Muscle of leg (tissue), 3 donors: ENCODE measurements at regions not wholly inside any gene's neighbourhood (a gene's known extent, or its start where the extent isn't known, plus 50 kb on each side); places are given as distances from the start of the nearest gene placed in this dataset.

Experiments used
- DNase-seq: peaks from one replicate; pipeline ENCODE4 v3.0.0; 2013
- H3K27ac ChIP-seq: one replicate; pipeline ENCODE4 v1.5.1; 2013; ENCODE audit warnings: mild to moderate bottlenecking, low read length, control low read depth
- H3K27me3 ChIP-seq: one replicate; pipeline ENCODE4 v1.6.1; 2013; ENCODE audit warnings: low read length; ENCODE audit not compliant: control insufficient read depth, insufficient read depth
- H3K36me3 ChIP-seq: one replicate; pipeline ENCODE4 v1.6.1; 2013; ENCODE audit warnings: low read length; ENCODE audit not compliant: control insufficient read depth, insufficient read depth
- H3K4me1 ChIP-seq: one replicate; pipeline ENCODE4 v1.6.1; 2013; ENCODE audit warnings: low read length; ENCODE audit not compliant: control insufficient read depth, insufficient read depth
- H3K4me3 ChIP-seq: one replicate; pipeline ENCODE4 v1.5.1; 2013; ENCODE audit warnings: low read length, control low read depth
- H3K9me3 ChIP-seq: replicated peaks from 2 replicates; pipeline ENCODE4 v1.6.1; 2013; ENCODE audit warnings: low read depth, low read length; ENCODE audit not compliant: control insufficient read depth
- WGBS: methylation state at CpG from one replicate; pipeline ENCODE4 v1.1.5; 2013; ENCODE audit warnings: missing lambda C conversion rate; ENCODE audit not compliant: insufficient coverage; 5-methylcytosine and 5-hydroxymethylcytosine counted together

DNA sequence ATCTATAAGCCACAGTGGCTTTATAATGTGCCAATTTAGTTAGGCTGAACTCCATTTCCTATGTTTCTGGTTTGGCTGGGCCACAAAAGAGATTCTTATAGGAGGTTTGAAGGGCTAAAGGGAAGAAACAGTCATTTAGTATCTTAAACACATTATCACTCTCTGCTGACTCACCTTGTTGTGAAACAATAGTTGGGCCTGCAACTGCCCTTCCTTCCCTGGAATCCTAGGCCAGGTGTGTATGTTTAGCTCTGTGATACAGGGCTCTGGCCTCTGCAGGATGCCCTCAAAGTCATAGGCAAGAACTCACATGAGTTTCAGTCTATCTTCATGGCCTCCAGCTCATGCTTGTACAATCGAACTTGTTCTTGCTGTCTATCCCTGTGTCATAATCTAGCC, 400.0 kb upstream of the CELF4 start:
- Histone ChIP-seq H3K9me3 (no peaks in the 10 kb centered on the region), H3K4me3 (no peak overlapping the region), H3K36me3 (no peaks in the 10 kb centered on the region), H3K27ac (no peak overlapping the region), H3K27me3 (no peaks in the 10 kb centered on the region), H3K4me1 (no peaks in the 10 kb centered on the region)
- no peak for DNase-seq
- no CpG with 5 or more reads among the region's 1 CpG for WGBS

DNA sequence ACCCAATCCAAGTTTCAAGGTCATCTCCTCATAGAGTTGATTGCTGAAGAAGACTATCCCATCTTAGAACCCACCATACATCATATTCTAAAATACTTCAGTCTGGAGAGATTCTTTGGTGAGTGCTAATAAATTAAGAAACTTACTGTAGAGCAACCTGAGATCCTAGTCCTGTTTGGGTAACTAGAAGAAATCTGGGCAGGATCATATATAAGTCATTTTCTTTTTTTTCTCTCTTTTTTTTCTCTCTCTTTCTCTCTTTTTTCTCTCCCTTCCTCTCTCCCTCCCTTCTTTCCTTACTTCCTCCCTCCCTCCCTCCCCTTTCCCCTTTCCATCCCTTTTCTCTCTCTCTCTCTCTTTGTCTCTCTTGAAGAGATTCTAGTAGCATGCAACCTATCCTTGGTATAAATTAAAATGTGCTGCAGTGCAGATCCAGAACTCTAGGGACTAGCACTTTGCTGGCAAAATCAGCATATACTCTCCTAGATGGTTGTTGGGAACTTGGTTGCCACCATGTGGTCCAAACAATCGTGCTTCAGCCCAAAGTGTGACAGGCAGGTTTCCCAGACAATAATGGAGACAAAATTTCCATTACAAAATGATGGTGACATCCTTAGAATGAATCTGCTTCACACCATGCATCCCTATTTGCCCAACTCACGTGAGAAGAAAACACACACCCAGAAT, 399.4 kb upstream of the CELF4 start:
- Histone ChIP-seq H3K4me1 (no peaks in the 10 kb centered on the region), H3K36me3 (no peaks in the 10 kb centered on the region), H3K27ac (no peak overlapping the region), H3K4me3 (no peak overlapping the region), H3K9me3 (no peaks in the 10 kb centered on the region), H3K27me3 (no peaks in the 10 kb centered on the region)
- no CpG with 5 or more reads among the region's 2 CpGs for WGBS
- no peak for DNase-seq

DNA sequence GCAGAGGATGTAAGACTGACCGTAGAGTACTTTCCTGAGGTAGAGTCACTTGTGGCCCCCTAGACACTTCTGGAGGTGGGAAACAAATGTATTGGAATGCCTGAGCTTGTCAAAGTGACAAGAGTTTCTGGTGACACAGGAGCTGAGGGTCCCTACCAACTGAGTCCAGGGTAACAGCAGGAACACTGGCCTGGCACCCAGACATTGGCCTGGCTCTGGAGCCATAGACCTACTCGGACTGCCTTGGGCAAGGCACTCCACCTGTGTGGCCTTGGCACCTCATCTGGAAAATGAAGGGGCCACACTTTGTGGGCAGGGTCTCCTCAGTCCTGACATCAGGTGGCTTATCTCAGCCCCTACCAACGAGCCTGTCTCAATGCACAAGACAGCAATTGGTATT, 398.2 kb upstream of the CELF4 start:
- WGBS: 67% methylated on average over 1 of the region's 3 CpGs
- Histone ChIP-seq H3K4me1 (no peaks in the 10 kb centered on the region), H3K36me3 (no peaks in the 10 kb centered on the region), H3K9me3 (no peaks in the 10 kb centered on the region), H3K27ac (no peak overlapping the region), H3K4me3 (no peak overlapping the region), H3K27me3 (no peaks in the 10 kb centered on the region)
- DNase-seq: no peak

DNA sequence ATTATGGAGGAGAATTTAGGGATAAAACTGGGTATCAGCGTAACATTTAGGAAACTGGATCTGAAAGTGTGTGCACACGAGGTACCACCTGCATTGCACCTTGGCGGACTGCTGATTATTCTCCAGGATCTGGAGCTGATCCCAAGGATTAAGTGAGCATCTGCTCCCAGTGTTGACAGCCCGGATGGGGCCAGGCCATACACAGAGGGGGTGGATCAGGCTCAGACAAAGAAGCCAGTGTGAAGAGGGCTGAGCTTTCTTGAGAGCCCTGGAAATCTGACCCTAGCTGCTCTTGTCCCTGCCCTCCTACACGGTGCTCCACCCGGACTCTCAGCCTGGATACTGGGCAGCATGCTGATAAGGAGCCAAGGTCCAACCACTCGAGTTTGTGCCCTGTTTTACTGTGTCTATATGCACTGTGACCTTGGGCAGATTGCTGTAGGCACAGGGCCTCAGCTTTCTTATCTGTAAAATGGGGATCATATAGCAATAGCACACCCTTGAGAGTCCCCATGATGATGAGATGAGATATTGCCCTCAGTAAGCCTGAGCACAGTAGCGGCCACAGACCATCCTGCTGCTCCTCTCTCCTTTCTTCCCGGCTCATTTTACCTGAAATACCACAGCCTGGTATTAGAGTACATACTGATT, 396.8 kb upstream of the CELF4 start:
- WGBS: 28% methylated on average over 8 of the region's 9 CpGs
- no peak overlapping the region for H3K27ac ChIP-seq
- H3K4me3 ChIP-seq: no peak overlapping the region
- H3K4me1 ChIP-seq: no peaks in the 10 kb centered on the region
- H3K9me3 ChIP-seq: no peaks in the 10 kb centered on the region
- H3K36me3 ChIP-seq: no peaks in the 10 kb centered on the region
- H3K27me3 ChIP-seq: no peaks in the 10 kb centered on the region
- DNase-seq: peak; percentile 1

DNA sequence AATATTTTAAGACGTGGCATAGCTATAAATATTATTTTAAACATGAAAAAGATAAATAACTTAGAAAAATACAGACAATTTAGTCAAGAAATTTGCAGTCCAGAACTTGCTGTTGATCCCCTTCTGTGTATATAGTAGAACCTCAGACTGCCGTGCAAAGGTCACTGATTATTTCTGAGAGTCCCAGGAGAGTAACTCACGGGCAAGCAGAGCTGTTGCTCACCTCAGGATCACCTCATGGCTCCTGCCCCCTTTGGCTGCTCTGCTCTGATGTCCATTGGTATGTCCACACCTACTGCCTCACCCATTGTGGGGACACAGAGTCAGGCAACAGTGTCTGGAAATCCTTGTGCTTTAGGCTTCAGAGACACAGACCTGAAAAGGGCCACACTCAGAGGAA, 392.9 kb upstream of the CELF4 start:
- Histone ChIP-seq H3K27ac (no peak overlapping the region), H3K27me3 (no peaks in the 10 kb centered on the region), H3K36me3 (no peaks in the 10 kb centered on the region), H3K4me1 (no peaks in the 10 kb centered on the region), H3K9me3 (no peaks in the 10 kb centered on the region), H3K4me3 (no peak overlapping the region)
- 20% methylated on average over 1 of the region's 3 CpGs for WGBS
- no peak for DNase-seq

DNA sequence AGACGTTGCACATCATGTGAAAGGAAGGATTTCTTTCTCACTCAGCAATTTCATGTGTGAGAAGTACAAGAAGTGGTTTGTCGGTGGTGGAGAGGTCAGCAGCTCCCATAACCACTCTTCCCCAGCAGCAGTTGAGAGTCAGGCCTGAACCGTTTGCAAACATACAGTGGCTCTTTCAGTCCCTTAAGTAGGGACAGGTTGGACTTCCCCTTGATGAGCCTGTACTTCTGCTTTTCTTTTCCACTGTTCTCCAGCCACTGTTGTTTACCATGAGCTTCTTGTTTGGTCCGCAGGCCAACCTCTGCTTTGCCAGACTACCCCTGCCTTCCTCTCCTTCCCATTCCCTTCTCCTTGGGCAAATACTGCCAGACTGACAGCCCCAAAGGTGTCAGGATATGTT, 391.3 kb upstream of the CELF4 start:
- no peak overlapping the region for H3K4me3 ChIP-seq
- no peaks in the 10 kb centered on the region for H3K27me3 ChIP-seq
- WGBS: 93% methylated on average over 2 of the region's 4 CpGs
- no peaks in the 10 kb centered on the region for H3K4me1 ChIP-seq
- DNase-seq: no peak
- no peak overlapping the region for H3K27ac ChIP-seq
- no peaks in the 10 kb centered on the region for H3K36me3 ChIP-seq
- H3K9me3 ChIP-seq: no peaks in the 10 kb centered on the region

DNA sequence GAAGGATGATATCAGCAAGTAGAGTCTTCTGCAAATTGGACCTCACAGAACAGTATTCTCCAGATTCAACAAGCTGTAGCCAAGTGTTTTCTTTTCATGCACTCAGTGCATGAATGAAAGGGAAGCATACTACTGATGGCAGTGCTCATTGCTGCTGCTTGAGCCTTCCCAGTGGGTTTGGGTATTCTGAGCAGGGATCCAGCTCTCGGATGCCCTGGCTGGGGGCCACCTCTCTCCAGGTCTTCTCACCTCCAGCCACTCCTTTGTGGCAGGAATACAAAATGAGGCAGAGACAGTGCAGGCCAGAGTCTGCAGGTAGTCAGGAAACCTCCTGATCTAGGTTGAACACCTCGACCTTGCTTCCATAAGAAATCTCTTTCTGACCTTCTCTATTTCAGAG, 390.4 kb upstream of the CELF4 start:
- H3K4me3 ChIP-seq: no peak overlapping the region
- no peaks in the 10 kb centered on the region for H3K36me3 ChIP-seq
- no peaks in the 10 kb centered on the region for H3K27me3 ChIP-seq
- DNase-seq: no peak
- H3K9me3 ChIP-seq: no peaks in the 10 kb centered on the region
- 86% methylated on average over 1 of the region's 2 CpGs for WGBS
- no peak overlapping the region for H3K27ac ChIP-seq
- no peaks in the 10 kb centered on the region for H3K4me1 ChIP-seq

DNA sequence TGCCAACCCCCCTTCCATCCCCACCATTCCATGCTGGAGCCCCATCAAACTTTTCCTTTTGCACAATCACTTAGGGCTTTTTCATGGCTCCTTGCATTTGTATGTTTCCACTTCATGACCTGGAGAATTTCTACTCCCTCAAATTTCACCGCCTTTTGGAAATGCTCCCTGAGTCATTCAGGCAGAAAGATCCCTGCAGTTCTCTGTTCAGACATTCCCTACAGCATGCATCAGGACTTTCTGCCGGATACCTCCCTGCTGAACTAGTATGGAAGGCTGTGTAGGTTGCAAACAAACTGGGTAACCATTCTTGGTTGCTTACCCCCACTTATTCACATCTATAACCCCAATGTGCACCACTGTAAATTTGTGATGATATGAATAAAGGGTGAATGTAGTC, 389.6 kb upstream of the CELF4 start:
- no peak for DNase-seq
- no peak overlapping the region for H3K4me3 ChIP-seq
- H3K4me1 ChIP-seq: no peaks in the 10 kb centered on the region
- H3K36me3 ChIP-seq: no peaks in the 10 kb centered on the region
- no peaks in the 10 kb centered on the region for H3K9me3 ChIP-seq
- no CpG with 5 or more reads among the region's 2 CpGs for WGBS
- H3K27me3 ChIP-seq: no peaks in the 10 kb centered on the region
- H3K27ac ChIP-seq: no peak overlapping the region

DNA sequence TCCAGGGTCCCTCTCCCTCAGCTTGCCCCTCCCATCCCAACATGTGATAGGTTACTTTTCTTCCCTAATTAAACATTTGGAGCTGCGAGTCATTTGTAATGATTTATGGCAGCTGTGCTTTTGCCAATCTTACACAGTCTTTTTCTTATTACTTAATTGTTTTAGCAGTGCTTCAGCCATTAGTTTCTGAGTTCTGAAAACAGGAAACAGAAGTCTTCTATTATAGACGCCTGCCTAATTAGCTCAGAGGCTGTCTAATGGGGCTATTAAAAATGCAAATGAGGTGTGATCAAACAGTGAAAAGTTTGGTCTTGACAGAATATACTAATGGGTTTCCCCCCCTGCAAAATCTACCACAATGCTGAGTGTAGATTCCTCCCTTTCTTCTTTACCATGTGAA, 388.3 kb upstream of the CELF4 start:
- WGBS: no CpG with 5 or more reads among the region's 2 CpGs
- Histone ChIP-seq H3K4me1 (no peaks in the 10 kb centered on the region), H3K27me3 (no peaks in the 10 kb centered on the region), H3K27ac (no peak overlapping the region), H3K4me3 (no peak overlapping the region), H3K9me3 (no peaks in the 10 kb centered on the region), H3K36me3 (no peaks in the 10 kb centered on the region)
- no peak for DNase-seq

DNA sequence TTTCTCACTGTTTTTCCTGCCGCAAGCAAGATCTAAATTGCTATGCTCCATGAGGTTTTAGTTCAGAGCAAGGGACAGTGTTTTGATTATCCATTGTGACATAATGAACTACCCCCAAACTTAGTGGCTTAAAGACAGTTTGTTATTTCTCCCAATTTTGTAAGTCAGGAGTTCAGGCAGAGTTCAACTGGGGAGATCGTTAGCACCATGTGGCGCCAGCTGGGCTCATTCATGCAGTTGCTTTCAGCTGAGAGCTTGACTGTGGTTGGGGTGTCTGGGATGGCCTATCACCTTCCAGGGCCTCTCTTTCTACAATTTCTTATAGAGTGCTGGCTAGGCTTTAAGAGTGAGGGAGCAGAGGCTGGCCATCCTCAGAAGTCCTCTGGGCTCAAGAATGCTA, 382.9 kb upstream of the CELF4 start:
- DNase-seq: no peak
- no peaks in the 10 kb centered on the region for H3K4me1 ChIP-seq
- H3K27ac ChIP-seq: no peak overlapping the region
- H3K4me3 ChIP-seq: no peak overlapping the region
- no peaks in the 10 kb centered on the region for H3K9me3 ChIP-seq
- no peaks in the 10 kb centered on the region for H3K27me3 ChIP-seq
- H3K36me3 ChIP-seq: no peaks in the 10 kb centered on the region
- WGBS: no CpG with 5 or more reads among the region's 3 CpGs

DNA sequence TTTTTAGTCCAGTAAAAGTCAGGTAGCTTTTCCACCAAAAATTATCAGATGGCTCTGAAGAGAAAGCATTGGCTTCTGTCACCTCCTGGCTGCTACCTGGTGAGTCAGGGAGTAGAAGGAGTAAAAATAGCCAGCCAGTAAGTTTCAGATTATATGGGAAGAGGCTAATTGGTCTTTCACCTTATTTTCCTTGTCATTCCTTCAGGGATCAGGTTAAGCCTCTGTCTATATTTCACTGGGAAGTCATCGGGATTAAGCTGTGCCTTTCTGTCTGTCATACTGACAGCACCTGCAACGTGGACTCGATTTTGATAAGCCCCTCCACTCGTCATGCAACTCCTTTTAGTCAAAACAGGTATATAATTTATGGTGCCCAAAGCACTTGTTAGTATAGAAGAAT, 380.7 kb upstream of the CELF4 start:
- no CpG with 5 or more reads among the region's 4 CpGs for WGBS
- Histone ChIP-seq H3K4me3 (no peak overlapping the region), H3K36me3 (no peaks in the 10 kb centered on the region), H3K4me1 (no peaks in the 10 kb centered on the region), H3K27me3 (no peaks in the 10 kb centered on the region), H3K27ac (no peak overlapping the region), H3K9me3 (no peaks in the 10 kb centered on the region)
- no peak for DNase-seq
